ENCODE measurements at regions not wholly inside any gene's neighbourhood (a gene's known extent, or its start where the extent isn't known, plus 50 kb on each side); places are given as distances from the start of the nearest gene placed in this dataset.

- no peak for TF ChIP-seq CTCF (IDR thresholded peaks at IDR 0.05; ENCODE audit: low read length)
- TF ChIP-seq EZH2 (optimal IDR thresholded peaks at IDR 0.05; ENCODE audit: low read depth, low read length), result no peak
- TF ChIP-seq EZH2phosphoT487 (IDR thresholded peaks at IDR 0.05; ENCODE audit: low read length), result no peak
Measured at GRCh38 chr20:52826321-52826720, 145.8 kb upstream of the TSHZ2 start.

Measured in MM.1S (cell line).